ENCODE measurements at regions not wholly inside any gene's neighbourhood (a gene's known extent, or its start where the extent isn't known, plus 50 kb on each side); places are given as distances from the start of the nearest gene placed in this dataset.

DNA sequence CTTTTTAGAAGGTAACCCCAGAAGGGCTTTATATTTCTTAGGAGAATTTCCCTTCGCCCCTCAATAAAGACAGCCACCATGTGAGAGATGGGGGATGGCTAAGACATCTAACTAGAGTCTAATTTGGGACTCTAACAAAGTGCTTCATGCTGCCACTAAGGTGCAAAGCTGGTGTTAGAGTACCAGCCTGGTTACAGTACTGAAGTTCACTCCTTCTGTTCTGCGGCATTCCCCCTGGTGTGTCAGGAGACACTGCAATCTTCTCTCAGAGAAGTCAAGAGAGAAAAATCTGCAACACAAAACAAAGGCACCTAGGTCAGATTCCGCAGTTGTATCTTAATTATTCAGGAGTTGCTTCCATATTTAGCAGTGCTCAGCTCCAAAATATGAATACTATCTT is 603.0 kb upstream of the CADM1 start:
- H3K4me2 ChIP-seq (ENCODE audit: unreplicated experiment), result no peak overlapping the region
- 16 to 20% methylated on average over 3 of the region's 3 CpGs for WGBS, 2 experiments (ENCODE audit: low coverage in 1 of 2, low lambda C conversion rate in 2 of 2, missing lambda C conversion rate in 2 of 2)
- no peaks in the 10 kb centered on the region for H3K4me1 ChIP-seq (ENCODE audit: insufficient read depth)
- DNase-seq, result no peak
- no peaks in the 10 kb centered on the region for H3K36me3 ChIP-seq (ENCODE audit: low read depth)
- H3K4me3 ChIP-seq, result no peak overlapping the region
- no peaks in the 10 kb centered on the region for H3K27me3 ChIP-seq (replicated peaks; ENCODE audit: insufficient read depth)
- no peak overlapping the region for H3K27ac ChIP-seq
- TF ChIP-seq EZH2 (IDR thresholded peaks at IDR 0.05; ENCODE audit: insufficient read depth, poor library complexity, severe bottlenecking), result no peak
- TF ChIP-seq EZH2phosphoT487 (IDR thresholded peaks at IDR 0.05; ENCODE audit: insufficient read depth, low read depth), result no peak
- in situ Hi-C loops (cut with MboI), result no loop called here
- H2AFZ ChIP-seq, result no peak overlapping the region
- H3K79me2 ChIP-seq (ENCODE audit: insufficient read depth), result no peaks in the 10 kb centered on the region
- H3K9ac ChIP-seq, result no peak overlapping the region
- H3K9me2 ChIP-seq (ENCODE audit: insufficient read depth), result no peaks in the 10 kb centered on the region
- no peaks in the 10 kb centered on the region for H3F3A ChIP-seq (ENCODE audit: insufficient read depth)
- no peaks in the 10 kb centered on the region for H4K20me1 ChIP-seq (ENCODE audit: insufficient read depth)
- H3K9me3 ChIP-seq (ENCODE audit: low read depth), result no peaks in the 10 kb centered on the region

GRCh38 chr11:116104498-116105174 is 600.4 kb upstream of the CADM1 start:
- 30 to 44% methylated on average over 4 of the region's 4 CpGs for WGBS, 2 experiments (ENCODE audit: low coverage in 1 of 2, low lambda C conversion rate in 2 of 2, missing lambda C conversion rate in 2 of 2)
- Histone ChIP-seq H3F3A (ENCODE audit: insufficient read depth) (no peaks in the 10 kb centered on the region), H3K9me2 (ENCODE audit: insufficient read depth) (no peaks in the 10 kb centered on the region), H3K36me3 (ENCODE audit: low read depth) (no peaks in the 10 kb centered on the region), H2AFZ (no peak overlapping the region), H3K27me3 (replicated peaks; ENCODE audit: insufficient read depth) (no peaks in the 10 kb centered on the region), H3K4me2 (ENCODE audit: unreplicated experiment) (no peak overlapping the region), H3K27ac (no peak overlapping the region), H3K79me2 (ENCODE audit: insufficient read depth) (no peaks in the 10 kb centered on the region), H3K9ac (no peak overlapping the region), H3K4me3 (no peak overlapping the region), H3K4me1 (ENCODE audit: insufficient read depth) (no peaks in the 10 kb centered on the region), H4K20me1 (ENCODE audit: insufficient read depth) (no peaks in the 10 kb centered on the region), H3K9me3 (ENCODE audit: low read depth) (no peaks in the 10 kb centered on the region)
- TF ChIP-seq EZH2phosphoT487 (IDR thresholded peaks at IDR 0.05; ENCODE audit: insufficient read depth, low read depth), result no peak
- no peak for TF ChIP-seq EZH2 (IDR thresholded peaks at IDR 0.05; ENCODE audit: insufficient read depth, poor library complexity, severe bottlenecking)
- DNase-seq, result no peak
- in situ Hi-C loops (cut with MboI), result no loop called here

DNA sequence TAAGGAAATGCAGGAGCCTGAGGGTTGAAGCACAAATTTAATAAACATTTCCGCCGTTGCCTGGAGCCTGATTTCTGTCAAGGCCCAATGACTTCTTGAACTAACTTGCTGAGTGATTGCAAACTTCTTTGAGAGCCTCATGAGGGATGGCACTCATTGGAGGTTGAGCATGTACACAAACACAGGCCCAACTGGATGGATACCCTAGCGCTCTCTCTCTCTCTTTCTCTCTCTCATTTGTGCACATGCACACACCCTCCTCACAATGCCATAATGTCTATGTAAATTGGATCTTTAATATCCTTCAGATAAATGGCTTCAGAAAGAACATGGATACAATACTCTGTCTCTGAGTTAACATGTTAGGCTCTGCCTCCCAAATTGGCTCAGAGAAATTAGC is 597.7 kb upstream of the CADM1 start:
- H3K36me3 ChIP-seq (ENCODE audit: low read depth), result no peaks in the 10 kb centered on the region
- H3K27ac ChIP-seq, result no peak overlapping the region
- H3F3A ChIP-seq (ENCODE audit: insufficient read depth), result no peaks in the 10 kb centered on the region
- H3K79me2 ChIP-seq (ENCODE audit: insufficient read depth), result no peaks in the 10 kb centered on the region
- TF ChIP-seq EZH2 (IDR thresholded peaks at IDR 0.05; ENCODE audit: insufficient read depth, poor library complexity, severe bottlenecking) (no peak), EZH2phosphoT487 (IDR thresholded peaks at IDR 0.05; ENCODE audit: insufficient read depth, low read depth) (no peak)
- H3K9me3 ChIP-seq (ENCODE audit: low read depth), result no peaks in the 10 kb centered on the region
- in situ Hi-C loops (cut with MboI), result no loop called here
- H3K4me2 ChIP-seq (ENCODE audit: unreplicated experiment), result no peak overlapping the region
- no peak overlapping the region for H3K9ac ChIP-seq
- H3K9me2 ChIP-seq (ENCODE audit: insufficient read depth), result no peaks in the 10 kb centered on the region
- H3K4me1 ChIP-seq (ENCODE audit: insufficient read depth), result no peaks in the 10 kb centered on the region
- no peak overlapping the region for H3K4me3 ChIP-seq
- no peak overlapping the region for H2AFZ ChIP-seq
- no peaks in the 10 kb centered on the region for H4K20me1 ChIP-seq (ENCODE audit: insufficient read depth)
- DNase-seq, result no peak
- H3K27me3 ChIP-seq (replicated peaks; ENCODE audit: insufficient read depth), result no peaks in the 10 kb centered on the region
- 51 to 61% methylated on average over 3 of the region's 3 CpGs for WGBS, 2 experiments (ENCODE audit: low coverage in 1 of 2, low lambda C conversion rate in 2 of 2, missing lambda C conversion rate in 2 of 2)

DNA sequence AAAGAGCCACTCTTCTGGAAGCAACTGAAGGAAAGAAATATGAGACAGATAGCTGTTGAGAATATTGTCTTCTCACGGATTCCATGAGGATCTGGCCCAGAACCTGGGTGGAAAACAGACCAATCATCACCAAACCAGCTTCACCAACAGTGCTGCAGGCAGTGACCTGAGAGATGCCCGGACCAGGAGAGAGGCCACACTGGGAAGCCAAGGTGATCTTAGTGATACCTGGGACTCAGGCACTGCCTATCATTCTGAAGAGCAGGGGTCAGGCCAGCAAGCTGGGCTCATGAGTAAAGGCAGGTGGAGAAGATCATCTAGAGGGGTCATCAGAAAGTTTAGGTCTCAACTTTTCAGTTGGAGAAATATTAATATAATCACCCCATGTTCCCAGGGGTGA is 595.8 kb upstream of the CADM1 start:
- Histone ChIP-seq H3K27ac (no peak overlapping the region), H3K36me3 (ENCODE audit: low read depth) (no peaks in the 10 kb centered on the region), H3K4me2 (ENCODE audit: unreplicated experiment) (no peak overlapping the region), H3K4me3 (no peak overlapping the region), H2AFZ (no peak overlapping the region), H3K79me2 (ENCODE audit: insufficient read depth) (no peaks in the 10 kb centered on the region), H3K9ac (no peak overlapping the region), H3K9me2 (ENCODE audit: insufficient read depth) (no peaks in the 10 kb centered on the region), H3K27me3 (replicated peaks; ENCODE audit: insufficient read depth) (no peaks in the 10 kb centered on the region), H3F3A (ENCODE audit: insufficient read depth) (no peaks in the 10 kb centered on the region), H4K20me1 (ENCODE audit: insufficient read depth) (no peaks in the 10 kb centered on the region), H3K9me3 (ENCODE audit: low read depth) (no peaks in the 10 kb centered on the region), H3K4me1 (ENCODE audit: insufficient read depth) (no peaks in the 10 kb centered on the region)
- in situ Hi-C loops (cut with MboI), result no loop called here
- WGBS, 2 experiments (ENCODE audit: low coverage in 1 of 2, low lambda C conversion rate in 2 of 2, missing lambda C conversion rate in 2 of 2), result 9 to 11% methylated on average over 2 of the region's 2 CpGs
- DNase-seq, result no peak
- TF ChIP-seq EZH2 (IDR thresholded peaks at IDR 0.05; ENCODE audit: insufficient read depth, poor library complexity, severe bottlenecking) (no peak), EZH2phosphoT487 (IDR thresholded peaks at IDR 0.05; ENCODE audit: insufficient read depth, low read depth) (no peak)

DNA sequence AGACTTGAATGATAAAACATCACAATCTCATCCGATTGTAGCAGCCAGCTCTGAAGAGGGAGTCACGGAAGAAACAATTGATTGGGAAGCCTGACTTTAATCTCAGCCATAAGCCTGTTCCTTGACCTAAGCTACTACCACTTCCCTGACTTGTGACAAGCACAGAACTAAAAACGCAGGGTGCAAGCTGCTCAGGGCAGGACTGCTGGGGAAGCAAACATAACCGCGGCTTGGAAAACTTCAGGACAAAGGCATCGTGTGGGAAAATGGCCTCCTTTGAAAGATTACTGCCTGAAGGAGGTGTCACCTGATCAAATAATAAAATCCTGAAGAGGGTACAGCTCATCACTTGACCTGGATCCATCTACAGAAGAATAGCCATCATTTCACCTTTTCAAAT is 595.3 kb upstream of the CADM1 start:
- Histone ChIP-seq H3K4me1 (ENCODE audit: insufficient read depth) (no peaks in the 10 kb centered on the region), H3K27ac (no peak overlapping the region), H3K4me3 (no peak overlapping the region), H3K4me2 (ENCODE audit: unreplicated experiment) (no peak overlapping the region), H3K9me2 (ENCODE audit: insufficient read depth) (no peaks in the 10 kb centered on the region), H3K9me3 (ENCODE audit: low read depth) (no peaks in the 10 kb centered on the region), H3K9ac (no peak overlapping the region), H4K20me1 (ENCODE audit: insufficient read depth) (no peaks in the 10 kb centered on the region), H2AFZ (no peak overlapping the region), H3K79me2 (ENCODE audit: insufficient read depth) (no peaks in the 10 kb centered on the region), H3K36me3 (ENCODE audit: low read depth) (no peaks in the 10 kb centered on the region), H3K27me3 (replicated peaks; ENCODE audit: insufficient read depth) (no peaks in the 10 kb centered on the region), H3F3A (ENCODE audit: insufficient read depth) (no peaks in the 10 kb centered on the region)
- no peak for DNase-seq
- in situ Hi-C loops (cut with MboI), result no loop called here
- WGBS, 2 experiments (ENCODE audit: low coverage in 1 of 2, low lambda C conversion rate in 2 of 2, missing lambda C conversion rate in 2 of 2), result 31 to 36% methylated on average over 6 of the region's 6 CpGs
- TF ChIP-seq EZH2phosphoT487 (IDR thresholded peaks at IDR 0.05; ENCODE audit: insufficient read depth, low read depth) (no peak), EZH2 (IDR thresholded peaks at IDR 0.05; ENCODE audit: insufficient read depth, poor library complexity, severe bottlenecking) (no peak)

Measured in GM23248 (cell line).